Uterus (tissue), 2 donors: ENCODE measurements at regions not wholly inside any gene's neighbourhood (a gene's known extent, or its start where the extent isn't known, plus 50 kb on each side); places are given as distances from the start of the nearest gene placed in this dataset.

Experiments used
- CTCF ChIP-seq, 4 experiments: fragments of 200-600 bp in 2 of 4; fragments of 450-650 bp in 2 of 4; sonication (generic) in 2 of 4; IDR thresholded peaks; one replicate each; pipeline ENCODE4 v1.5.1; 2016 to 2019; ENCODE audit warnings: antibody characterized with exemption in 4 of 4, mild to moderate bottlenecking in 2 of 4, moderate library complexity in 1 of 4
- POLR2A ChIP-seq, 2 donors: fragments of 450-650 bp; IDR thresholded peaks; one replicate each; pipeline ENCODE4 v1.6.1; 2016; ENCODE audit warnings: antibody characterized with exemption in 2 of 2, mild to moderate bottlenecking in 1 of 2, moderate library complexity in 1 of 2

- TF ChIP-seq CTCF (IDR thresholded peaks at IDR 0.05) (no peak), POLR2A (IDR thresholded peaks at IDR 0.05) (no peak)
Observed at GRCh38 chr11:115696563-115696962, 192.3 kb upstream of the CADM1 start.
